NB4 (cell line): ENCODE measurements at regions not wholly inside any gene's neighbourhood (a gene's known extent, or its start where the extent isn't known, plus 50 kb on each side); places are given as distances from the start of the nearest gene placed in this dataset.

Experiments used
- DNase-seq: peaks from one replicate; pipeline ENCODE4 v3.0.0; 2010; ENCODE audit warnings: low read depth
- H3K4me3 ChIP-seq: one replicate; pipeline ENCODE4 v1.5.1; 2011; ENCODE audit warnings: mild to moderate bottlenecking, low read depth, low read length, moderate library complexity
- MYC ChIP-seq: IDR thresholded peaks from 2 replicates; pipeline ENCODE4 v1.6.1; 2011; ENCODE audit warnings: low read depth, low read length
- POLR2A ChIP-seq: IDR thresholded peaks from 2 replicates; pipeline ENCODE4 v1.6.1; 2011; ENCODE audit warnings: mild to moderate bottlenecking; ENCODE audit not compliant: insufficient read length; ENCODE audit errors: extremely low read depth
- TF ChIP-seq, protein P1 (sequence below): IDR thresholded peaks from 2 replicates; pipeline ENCODE4 v1.6.1; 2011; ENCODE audit warnings: low read depth, low read length
- TF ChIP-seq, protein P2 (sequence below): IDR thresholded peaks from one replicate; pipeline ENCODE4 v1.5.1; 2012; ENCODE audit warnings: low read depth, low read length

DNA sequence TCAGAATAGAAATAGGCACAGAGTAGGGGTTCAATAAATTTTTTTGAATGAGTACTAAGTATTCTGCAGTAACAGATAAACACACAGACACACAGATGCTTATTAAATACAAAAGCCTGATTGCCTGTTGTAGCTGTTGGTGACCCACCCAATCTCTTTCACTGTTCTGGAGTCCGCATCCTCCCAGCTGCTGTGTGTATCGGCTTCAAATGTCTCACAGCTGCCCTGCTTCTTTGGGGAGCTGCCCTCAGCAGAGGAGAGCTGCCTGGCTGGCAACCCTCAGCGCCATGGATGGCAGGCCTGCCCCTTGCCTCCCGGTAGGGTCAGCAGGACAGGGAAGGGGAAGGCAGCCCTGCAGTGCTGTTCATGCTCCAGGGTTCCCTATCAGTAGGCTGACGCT is 50.5 kb upstream of the PRNP start:
- H3K4me3 ChIP-seq, result no peak overlapping the region
- TF ChIP-seq, protein P1, sequence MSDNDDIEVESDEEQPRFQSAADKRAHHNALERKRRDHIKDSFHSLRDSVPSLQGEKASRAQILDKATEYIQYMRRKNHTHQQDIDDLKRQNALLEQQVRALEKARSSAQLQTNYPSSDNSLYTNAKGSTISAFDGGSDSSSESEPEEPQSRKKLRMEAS, result no peak
- TF ChIP-seq, protein P2, sequence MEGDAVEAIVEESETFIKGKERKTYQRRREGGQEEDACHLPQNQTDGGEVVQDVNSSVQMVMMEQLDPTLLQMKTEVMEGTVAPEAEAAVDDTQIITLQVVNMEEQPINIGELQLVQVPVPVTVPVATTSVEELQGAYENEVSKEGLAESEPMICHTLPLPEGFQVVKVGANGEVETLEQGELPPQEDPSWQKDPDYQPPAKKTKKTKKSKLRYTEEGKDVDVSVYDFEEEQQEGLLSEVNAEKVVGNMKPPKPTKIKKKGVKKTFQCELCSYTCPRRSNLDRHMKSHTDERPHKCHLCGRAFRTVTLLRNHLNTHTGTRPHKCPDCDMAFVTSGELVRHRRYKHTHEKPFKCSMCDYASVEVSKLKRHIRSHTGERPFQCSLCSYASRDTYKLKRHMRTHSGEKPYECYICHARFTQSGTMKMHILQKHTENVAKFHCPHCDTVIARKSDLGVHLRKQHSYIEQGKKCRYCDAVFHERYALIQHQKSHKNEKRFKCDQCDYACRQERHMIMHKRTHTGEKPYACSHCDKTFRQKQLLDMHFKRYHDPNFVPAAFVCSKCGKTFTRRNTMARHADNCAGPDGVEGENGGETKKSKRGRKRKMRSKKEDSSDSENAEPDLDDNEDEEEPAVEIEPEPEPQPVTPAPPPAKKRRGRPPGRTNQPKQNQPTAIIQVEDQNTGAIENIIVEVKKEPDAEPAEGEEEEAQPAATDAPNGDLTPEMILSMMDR, result no peak
- TF ChIP-seq MYC (no peak), POLR2A (no peak)
- DNase-seq, result no peak

DNA sequence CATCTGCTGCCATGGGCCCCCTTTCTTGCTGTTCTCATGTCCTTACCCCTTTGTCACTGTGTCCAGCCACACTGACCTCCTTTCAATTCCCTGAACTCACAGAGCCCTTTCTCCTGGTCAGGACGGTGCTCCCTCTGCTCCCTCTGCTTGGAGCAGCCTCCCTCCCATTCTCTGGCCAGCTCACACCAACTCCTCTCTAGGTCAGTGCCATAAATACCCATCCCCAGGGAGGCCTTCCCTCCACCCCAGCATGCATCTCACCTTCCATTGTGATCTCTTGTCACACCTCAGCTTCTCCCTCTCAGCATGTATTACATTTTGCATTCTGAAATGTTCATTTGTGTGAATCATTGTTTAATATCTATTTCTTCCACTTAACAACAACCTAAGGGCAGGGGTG is 50.9 kb upstream of the PRNP start:
- TF ChIP-seq POLR2A, result no peak
- TF ChIP-seq, protein P2, result no peak
- no peak for TF ChIP-seq MYC
- TF ChIP-seq, protein P1, result no peak

DNA sequence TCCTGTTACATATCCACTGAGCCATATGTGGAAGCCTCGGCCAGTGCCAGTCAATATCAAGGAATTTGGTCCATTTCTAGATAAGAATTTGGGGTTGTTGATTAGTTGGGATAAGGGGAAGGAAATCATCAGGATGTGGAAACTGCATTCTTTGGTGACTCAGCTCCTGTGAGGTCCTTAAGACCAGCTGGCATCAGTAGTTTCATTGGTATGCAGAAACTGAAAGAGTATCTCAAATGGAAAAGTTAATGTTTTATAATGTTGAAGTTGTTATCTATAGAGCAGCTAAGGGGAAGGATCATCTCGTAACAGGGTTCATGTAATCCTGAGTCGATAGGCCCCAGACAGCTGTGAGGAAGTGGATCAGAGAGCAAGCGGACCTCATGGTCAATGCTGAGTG is 52.5 kb upstream of the PRNP start:
- no peak for DNase-seq
- H3K4me3 ChIP-seq, result no peak overlapping the region
- TF ChIP-seq, protein P1, result no peak
- TF ChIP-seq MYC (no peak), POLR2A (no peak)
- TF ChIP-seq, protein P2, result no peak

More for the DNA sequence above, 50.9 kb upstream of the PRNP start:
- H3K4me3 ChIP-seq, result no peak overlapping the region
- no peak for DNase-seq

DNA sequence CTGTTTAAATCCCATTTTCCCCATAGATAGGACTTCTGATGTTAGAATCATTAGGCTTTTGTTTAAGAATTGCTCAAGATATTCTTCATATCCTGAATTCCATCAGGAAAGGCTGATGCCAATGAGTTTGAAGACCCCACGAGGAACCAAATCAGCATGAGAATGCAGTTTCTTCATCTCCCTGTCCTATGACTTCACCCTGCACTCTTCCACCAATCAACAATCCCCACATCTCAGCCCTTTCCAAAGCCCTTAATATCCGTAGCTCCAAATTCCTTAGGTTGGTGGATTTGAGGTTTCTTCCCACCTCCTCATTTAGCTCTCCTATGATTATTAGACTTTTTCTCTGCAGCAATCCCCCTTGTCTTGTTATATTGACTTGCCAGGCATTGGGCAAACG is 52.9 kb upstream of the PRNP start:
- TF ChIP-seq MYC (no peak), POLR2A (no peak)
- TF ChIP-seq, protein P1, result no peak
- TF ChIP-seq, protein P2, result no peak
- no peak overlapping the region for H3K4me3 ChIP-seq
- DNase-seq, result no peak

DNA sequence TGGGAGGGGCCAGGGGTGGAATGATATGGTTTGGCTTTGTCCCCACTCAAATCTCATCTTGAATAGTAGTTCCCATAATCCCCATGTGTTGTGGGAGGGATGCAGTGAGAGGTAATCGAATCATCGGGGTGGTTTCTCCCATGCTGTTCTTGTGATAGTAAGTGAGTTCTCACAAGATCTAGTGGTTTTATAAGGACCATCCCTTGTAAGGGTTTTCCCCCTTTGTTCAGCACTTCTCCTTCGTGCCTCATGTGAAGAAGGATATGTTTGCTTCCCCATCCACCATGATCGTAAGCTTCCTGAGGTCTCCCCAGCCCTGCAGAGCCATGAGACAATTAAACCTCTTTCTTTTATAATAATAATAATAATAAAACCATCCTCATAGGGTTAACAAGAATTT is 53.4 kb upstream of the PRNP start:
- TF ChIP-seq, protein P2, result no peak
- TF ChIP-seq, protein P1, result no peak
- TF ChIP-seq MYC, result no peak
- no peak for TF ChIP-seq POLR2A
- no peak for DNase-seq
- no peak overlapping the region for H3K4me3 ChIP-seq

DNA sequence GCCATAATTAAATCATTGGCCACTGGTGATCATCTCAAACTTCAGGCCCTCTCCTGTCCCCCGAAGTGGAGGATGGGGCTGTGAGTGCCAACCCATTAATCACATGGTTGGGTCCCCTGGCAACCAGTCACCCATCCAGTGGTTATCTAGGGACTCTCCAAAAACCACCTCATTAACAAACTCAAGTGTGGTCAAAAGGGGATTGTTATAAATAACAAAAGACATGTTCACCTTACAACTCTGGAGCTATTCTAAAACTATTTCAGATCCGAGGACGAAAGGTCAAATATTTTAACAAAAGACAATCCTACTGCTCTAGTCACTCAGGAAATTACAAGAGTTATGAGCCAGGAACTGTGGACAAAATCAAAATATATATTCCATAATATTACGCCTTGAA is 60.0 kb upstream of the PRNP start:
- TF ChIP-seq POLR2A, result no peak
- TF ChIP-seq, protein P2, result no peak
- no peak for TF ChIP-seq MYC
- TF ChIP-seq, protein P1, result no peak
- H3K4me3 ChIP-seq, result no peak overlapping the region
- no peak for DNase-seq
